Coronary artery (tissue), 2 donors: ENCODE measurements at regions not wholly inside any gene's neighbourhood (a gene's known extent, or its start where the extent isn't known, plus 50 kb on each side); places are given as distances from the start of the nearest gene placed in this dataset.

Source experiments
- DNase-seq: peaks from one replicate; pipeline ENCODE4 v3.0.0-alpha.2; 2017; ENCODE audit warnings: low spot score
- H3K27ac ChIP-seq, 2 donors: fragments of 200-600 bp; sonication (generic); one replicate each; pipeline ENCODE4 v1.5.1; 2016 to 2019
- H3K4me3 ChIP-seq: fragments of 200-600 bp; sonication (generic); 2 replicates; pipeline ENCODE4 v1.5.1; 2016; ENCODE audit warnings: mild to moderate bottlenecking, moderate library complexity
- CTCF ChIP-seq: fragments of 200-600 bp; sonication (generic); IDR thresholded peaks from one replicate; pipeline ENCODE4 v1.5.1; 2019; ENCODE audit warnings: antibody characterized with exemption

- Histone ChIP-seq H3K4me3 (no peak overlapping the region), H3K27ac (no peak overlapping the region)
- no peak for DNase-seq
- TF ChIP-seq CTCF, result no peak
These were observed 95.7 kb upstream of the CELF2 start for GRCh38 chr10:10921826-10922461.

GRCh38 chr10:10923029-10923651, 94.5 kb upstream of the CELF2 start:
- H3K27ac ChIP-seq, result no peak overlapping the region
- no peak for TF ChIP-seq CTCF
- H3K4me3 ChIP-seq, result no peak overlapping the region
- DNase-seq, result no peak

- no peak overlapping the region for H3K27ac ChIP-seq
- DNase-seq, result no peak
- no peak for TF ChIP-seq CTCF
- no peak overlapping the region for H3K4me3 ChIP-seq
These were observed 92.0 kb upstream of the CELF2 start for GRCh38 chr10:10925667-10926066.

- TF ChIP-seq CTCF, result no peak
- DNase-seq, result no peak
- Histone ChIP-seq H3K4me3 (no peak overlapping the region), H3K27ac (no peak overlapping the region)
These were observed 90.1 kb upstream of the CELF2 start for GRCh38 chr10:10927608-10928007.

- no peak for DNase-seq
- Histone ChIP-seq H3K27ac (no peak overlapping the region), H3K4me3 (no peak overlapping the region)
- TF ChIP-seq CTCF, result no peak
These were observed 86.5 kb upstream of the CELF2 start for GRCh38 chr10:10930979-10931743.

GRCh38 chr10:10935032-10935431, 82.6 kb upstream of the CELF2 start:
- TF ChIP-seq CTCF, result no peak
- DNase-seq, result no peak
- H3K27ac ChIP-seq, result no peak overlapping the region
- no peak overlapping the region for H3K4me3 ChIP-seq

- no peak overlapping the region for H3K4me3 ChIP-seq
- TF ChIP-seq CTCF, result no peak
- no peak overlapping the region for H3K27ac ChIP-seq
- no peak for DNase-seq
These were observed 79.0 kb upstream of the CELF2 start for GRCh38 chr10:10938676-10939075.
